Adrenal gland (tissue), 5 donors: ENCODE measurements at regions not wholly inside any gene's neighbourhood (a gene's known extent, or its start where the extent isn't known, plus 50 kb on each side); places are given as distances from the start of the nearest gene placed in this dataset.

Source experiments
- POLR2A ChIP-seq, 2 donors: fragments of 450-650 bp; IDR thresholded peaks; one replicate each; pipeline ENCODE4 v1.6.1; 2017; ENCODE audit warnings: antibody characterized with exemption in 2 of 2, mild to moderate bottlenecking in 2 of 2, moderate library complexity in 1 of 2
- TF ChIP-seq, protein P1 (sequence below), 6 experiments: fragments of 450-650 bp in 4 of 6; fragments of 200-600 bp in 2 of 6; sonication (generic) in 1 of 6; IDR thresholded peaks; 1 replicate in 5 of 6; 2 replicates in 1 of 6; pipeline versions ENCODE4 v1.5.1 to v1.8.0; 2016 to 2021; ENCODE audit warnings: antibody characterized with exemption in 6 of 6, mild to moderate bottlenecking in 2 of 6, moderate library complexity in 1 of 6
- donor health status: DM: no; HTN: no; CAD: no.

DNA sequence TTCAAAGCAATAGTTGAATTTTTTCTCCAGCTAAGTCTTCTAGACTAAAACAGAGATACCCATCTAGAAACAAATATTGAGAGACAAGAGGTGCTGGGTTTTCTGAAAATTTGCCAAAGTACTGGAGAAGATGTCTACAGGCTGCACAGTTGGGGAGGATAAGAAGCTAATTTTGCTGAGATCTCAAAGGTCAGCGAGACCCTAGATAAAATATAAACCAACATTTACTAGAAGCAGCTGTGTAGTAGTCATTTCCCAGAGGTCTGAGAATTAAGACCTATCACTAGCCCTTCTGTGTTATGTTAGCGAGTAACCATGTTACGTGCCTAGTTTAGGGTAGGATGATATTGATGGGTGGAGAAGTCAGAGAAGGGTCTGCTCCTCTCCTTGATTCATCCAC, 208.5 kb upstream of the TNC start:
- TF ChIP-seq, protein P1, sequence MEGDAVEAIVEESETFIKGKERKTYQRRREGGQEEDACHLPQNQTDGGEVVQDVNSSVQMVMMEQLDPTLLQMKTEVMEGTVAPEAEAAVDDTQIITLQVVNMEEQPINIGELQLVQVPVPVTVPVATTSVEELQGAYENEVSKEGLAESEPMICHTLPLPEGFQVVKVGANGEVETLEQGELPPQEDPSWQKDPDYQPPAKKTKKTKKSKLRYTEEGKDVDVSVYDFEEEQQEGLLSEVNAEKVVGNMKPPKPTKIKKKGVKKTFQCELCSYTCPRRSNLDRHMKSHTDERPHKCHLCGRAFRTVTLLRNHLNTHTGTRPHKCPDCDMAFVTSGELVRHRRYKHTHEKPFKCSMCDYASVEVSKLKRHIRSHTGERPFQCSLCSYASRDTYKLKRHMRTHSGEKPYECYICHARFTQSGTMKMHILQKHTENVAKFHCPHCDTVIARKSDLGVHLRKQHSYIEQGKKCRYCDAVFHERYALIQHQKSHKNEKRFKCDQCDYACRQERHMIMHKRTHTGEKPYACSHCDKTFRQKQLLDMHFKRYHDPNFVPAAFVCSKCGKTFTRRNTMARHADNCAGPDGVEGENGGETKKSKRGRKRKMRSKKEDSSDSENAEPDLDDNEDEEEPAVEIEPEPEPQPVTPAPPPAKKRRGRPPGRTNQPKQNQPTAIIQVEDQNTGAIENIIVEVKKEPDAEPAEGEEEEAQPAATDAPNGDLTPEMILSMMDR (IDR thresholded peaks at IDR 0.05) = no peak
- TF ChIP-seq POLR2A (IDR thresholded peaks at IDR 0.05) = no peak
